Hindlimb muscle (tissue), 1 donor: ENCODE measurements at regions not wholly inside any gene's neighbourhood (a gene's known extent, or its start where the extent isn't known, plus 50 kb on each side); places are given as distances from the start of the nearest gene placed in this dataset.
A peak's percentile ranks its signal among the peaks of the same experiment; 100 is the strongest.

Experiments used
- DNase-seq: peaks from one replicate; pipeline ENCODE4 v3.0.0-alpha.2; 2013

DNA sequence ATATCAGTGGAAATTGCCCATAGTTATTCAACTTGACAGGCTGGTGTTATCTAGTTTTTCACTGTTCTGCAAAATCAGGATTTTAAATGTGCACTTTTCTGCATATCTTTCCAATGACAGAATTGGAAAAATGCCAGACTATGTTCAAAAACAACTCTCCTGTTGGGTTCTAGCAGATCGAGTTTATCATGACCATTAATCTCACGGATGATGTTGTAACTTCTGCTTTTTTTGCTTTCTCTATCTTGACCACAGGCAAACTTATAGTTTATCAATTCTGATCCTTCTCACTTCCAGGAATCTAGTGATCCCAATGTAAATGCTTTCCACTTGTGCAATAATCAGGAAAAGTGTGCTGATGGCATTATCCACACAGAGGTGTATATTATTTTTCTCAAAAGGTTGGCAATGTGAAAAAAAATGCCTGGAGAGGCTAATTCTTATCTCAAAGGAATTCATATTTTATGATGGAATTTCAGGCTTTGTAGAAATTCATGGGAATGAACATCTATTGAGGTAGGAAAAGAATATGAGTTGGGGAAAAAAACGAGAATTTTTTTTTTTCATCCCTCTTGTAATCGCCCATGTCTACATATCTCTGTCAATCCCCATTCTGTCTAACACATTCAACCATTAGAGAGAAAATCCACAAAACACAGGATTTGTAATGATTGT is 73.6 kb upstream of the DAB2 start:
- no peak for DNase-seq

DNA sequence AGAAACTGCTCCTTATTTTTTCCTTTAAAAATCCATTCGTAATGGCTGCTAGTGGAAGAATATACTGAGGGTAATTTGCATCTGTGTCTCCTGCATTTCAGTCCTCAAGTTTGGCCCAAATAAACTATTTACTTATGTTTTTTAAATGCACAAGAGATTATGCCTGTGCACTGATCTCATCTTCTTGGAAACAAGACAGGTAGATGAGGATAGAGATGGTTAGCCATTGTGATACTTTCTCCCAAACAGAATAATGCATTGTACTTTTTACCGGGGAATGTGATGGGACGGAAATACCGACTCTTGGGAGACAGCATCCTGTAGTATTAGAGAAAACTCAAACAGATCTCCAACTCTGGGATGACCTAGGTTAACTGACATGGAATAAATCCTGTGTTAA is 72.5 kb upstream of the DAB2 start:
- DNase-seq: no peak

DNA sequence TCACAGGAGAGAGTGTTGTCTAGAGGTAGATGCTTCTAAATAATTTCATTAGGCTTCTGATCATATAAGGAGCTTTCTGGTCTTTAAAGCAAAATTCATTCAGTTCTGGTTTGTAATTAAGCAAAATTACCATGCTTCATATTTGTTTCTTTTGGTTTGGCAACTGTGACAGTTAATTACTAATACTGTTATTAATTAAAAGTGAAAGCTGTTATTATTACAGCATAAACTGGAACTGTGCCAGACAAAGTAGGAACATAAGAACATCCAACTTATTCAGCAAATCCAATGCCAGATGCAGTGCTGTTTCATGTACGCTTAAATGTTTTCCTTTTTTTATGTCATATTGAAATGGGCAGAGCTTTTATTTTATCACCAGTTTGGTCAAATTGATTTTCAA is 70.4 kb upstream of the DAB2 start:
- no peak for DNase-seq

DNA sequence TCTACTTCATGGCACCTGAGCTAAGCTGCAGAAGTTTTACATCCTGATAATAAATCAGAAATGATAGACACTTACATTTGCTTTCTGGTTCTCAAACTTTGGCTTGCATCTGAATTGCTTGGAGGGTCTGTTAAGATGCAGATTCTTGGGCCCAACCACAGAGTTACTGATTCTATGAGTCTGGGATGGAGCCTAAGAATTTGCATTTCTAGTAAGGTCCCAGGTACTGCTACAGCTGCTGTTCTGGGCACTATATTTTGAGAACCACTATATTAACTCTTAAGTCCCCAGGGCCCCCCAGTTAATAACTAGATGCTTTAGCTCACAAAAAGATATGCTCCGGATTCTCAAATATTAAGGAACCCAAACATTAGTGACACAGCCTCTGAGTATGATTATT is 69.8 kb upstream of the DAB2 start:
- DNase-seq: no peak

DNA sequence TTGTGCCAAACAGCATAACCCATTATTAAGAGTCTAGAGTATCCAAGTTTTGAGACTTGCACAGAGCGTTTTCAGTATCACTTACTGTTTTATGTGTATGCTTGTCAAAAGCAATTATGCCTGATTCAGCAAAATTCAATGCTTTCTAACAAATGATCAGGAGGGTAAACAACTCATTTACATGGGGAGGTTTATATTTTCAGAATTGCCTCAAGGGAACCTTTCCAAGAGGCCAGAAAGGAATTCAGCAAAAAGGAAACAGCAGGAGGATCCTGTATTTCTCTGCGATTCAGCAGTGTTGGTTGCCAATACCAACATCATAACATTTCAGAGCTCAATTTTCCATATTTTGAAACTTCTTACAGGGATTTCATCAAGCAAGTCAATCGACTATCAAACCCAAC is 69.3 kb upstream of the DAB2 start:
- peak; percentile 68 for DNase-seq

DNA sequence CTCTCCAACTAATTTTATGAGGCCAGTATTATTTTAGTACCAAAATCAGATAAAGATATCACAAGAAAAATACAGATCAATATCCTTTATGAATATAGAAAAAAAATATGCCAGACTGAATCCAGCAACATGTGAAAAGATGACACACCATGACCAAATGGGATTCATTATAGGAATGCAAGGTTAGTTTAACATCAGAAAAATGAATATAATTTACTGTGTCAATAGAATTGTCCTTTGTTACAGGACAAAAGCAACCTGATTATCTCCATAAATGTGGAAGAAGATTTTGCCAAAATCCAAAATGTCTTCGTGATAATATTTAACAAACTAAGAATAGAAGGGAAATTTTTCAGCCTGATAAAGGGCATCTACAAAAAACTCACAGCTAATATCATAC is 66.4 kb upstream of the DAB2 start:
- DNase-seq: no peak

DNA sequence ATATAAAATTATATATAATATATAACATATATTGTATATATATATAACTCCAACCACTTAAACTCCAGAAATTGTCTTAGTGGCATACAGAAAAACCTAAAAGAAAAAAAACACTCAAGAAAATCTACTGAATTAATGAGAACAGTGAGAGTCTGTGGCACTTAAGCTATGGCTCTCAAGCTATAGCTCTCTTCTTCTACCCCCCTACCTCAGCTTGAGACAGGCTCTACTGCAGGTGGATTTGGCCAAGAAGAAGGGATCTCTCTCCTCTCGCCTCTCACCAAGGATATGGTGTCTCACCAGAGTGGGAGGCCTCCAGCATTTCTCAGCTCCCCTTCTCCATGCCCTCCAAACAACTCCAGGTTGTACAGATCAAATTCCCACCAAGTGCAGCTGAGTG is 64.5 kb upstream of the DAB2 start:
- DNase-seq: no peak

DNA sequence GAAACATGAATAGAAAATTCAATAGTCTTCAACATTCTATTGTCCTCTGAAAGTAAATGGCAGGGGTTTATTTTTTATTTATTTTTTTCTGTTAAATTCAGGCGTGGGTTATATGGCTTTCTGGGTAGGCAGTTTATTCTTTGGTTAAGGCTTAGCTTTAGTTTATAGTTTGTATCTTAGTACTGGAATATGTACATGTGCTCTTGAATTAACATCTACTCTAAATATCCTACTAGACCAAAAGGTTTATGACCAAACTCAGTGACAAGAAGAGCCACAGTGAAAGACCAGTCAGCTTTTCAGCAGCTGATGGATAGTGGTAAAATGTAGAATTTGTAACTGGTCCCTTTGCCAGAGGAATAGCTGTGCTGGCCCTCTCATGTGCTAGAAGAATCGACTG is 62.0 kb upstream of the DAB2 start:
- DNase-seq: no peak

DNA sequence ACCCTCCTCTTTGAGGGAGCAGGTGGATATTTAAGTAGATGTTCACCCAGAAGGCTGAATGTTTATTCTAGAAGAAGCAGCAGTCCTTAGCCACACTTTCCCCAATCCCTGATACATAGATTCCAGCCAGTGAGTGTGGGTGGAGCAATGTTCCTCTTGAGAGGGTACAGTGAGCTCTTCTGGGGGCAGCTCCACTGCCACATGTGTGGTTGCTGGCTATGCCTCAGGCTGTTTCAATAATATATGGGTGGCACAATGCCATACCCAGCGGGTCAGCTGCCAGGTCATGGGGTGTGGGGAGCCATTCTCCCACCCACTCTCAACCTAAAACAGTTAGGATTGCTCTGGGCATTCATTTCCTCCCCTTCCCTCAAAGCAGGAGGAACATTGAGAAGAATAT is 61.6 kb upstream of the DAB2 start:
- no peak for DNase-seq

DNA sequence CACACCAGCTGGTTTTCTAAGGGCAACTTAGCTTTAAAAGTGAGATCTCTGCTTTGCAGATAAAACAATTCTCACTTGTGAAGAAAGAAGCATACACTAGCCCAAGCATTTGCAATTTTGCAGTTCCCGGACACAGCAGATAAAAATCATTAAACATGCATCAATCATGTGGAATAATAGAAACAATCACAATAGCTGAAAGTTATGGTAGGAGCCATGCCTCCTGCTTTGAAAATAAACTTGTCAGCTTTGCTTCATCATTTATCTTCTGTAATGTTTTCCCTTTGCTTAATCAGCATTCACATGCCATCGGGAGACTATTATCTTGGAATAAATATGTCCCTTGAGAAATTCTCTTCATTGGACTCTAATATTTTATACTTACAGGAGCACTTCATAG is 60.3 kb upstream of the DAB2 start:
- no peak for DNase-seq

DNA sequence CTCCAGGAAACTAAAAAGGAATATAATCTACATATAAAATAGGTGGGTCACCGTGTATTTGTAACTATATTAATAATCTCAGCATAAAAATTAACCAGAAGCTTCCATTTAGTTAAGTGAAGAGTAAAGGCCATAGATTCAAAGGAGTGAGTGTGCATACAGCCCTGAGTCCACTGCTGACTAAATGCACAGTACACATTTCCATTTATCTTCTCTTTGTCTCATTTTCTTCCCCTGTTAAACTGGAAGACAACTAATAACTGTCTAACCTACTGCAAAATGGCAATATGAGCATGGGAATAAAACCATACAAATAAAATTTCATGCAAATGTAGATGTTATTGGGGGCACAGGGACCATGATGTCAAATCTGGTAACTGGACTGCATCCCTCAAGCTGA is 59.9 kb upstream of the DAB2 start:
- DNase-seq: no peak

DNA sequence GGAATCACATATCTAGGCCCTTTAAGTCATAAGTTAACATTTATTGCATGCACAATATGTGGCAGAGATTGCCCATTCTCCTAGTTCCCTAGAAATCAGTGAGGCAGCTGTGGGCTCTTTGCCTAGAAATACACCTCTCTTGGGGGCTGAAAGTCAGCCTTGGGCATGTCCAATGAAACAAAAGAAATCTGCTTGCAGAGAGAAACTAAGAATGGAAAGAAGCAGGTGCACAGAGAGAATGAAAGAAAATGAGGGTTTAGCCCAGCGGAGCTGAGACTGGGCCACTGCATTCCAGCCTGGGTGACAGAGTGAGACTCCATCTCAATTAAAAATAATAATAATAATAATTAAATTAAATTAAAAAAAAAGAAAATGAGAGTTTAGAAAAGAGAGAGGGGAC is 57.3 kb upstream of the DAB2 start:
- no peak for DNase-seq

DNA sequence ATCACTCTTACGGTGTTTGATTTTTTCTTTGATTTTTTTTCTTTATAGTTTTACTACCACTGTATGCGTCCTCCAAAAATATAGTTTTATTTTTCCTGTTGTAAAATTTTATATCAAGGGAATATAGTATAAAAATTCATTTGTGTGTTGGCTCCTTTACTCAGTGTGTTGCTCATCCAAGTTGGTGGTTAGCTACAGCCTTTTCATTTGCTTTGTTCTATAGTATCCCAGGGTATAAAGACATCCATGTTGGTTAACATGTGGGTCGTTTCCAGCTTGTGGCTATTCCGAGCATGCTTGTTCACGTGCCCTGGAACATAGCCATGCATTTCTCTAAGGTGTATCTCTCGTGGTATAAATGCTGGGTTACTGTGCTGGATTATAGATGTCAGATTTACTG is 54.8 kb upstream of the DAB2 start:
- DNase-seq: no peak

DNA sequence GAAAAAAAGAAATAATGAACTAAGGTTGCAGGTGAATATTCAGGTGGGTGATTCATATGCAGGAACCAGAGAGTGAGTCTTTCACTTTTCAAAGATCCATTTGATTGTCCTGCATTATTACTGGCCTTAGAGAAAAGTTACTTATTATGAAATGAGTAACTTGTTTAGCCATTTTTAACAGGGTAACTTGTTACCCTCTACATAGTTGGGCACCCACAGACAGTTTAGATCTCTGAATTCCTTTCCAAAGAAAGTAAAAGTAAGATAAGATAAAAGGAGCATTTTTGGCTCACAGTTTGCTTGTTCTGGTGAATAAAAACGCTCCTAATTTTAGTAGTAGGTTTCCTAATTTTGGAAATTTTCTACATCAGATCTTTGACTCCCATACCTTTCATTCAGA is 54.1 kb upstream of the DAB2 start:
- no peak for DNase-seq

DNA sequence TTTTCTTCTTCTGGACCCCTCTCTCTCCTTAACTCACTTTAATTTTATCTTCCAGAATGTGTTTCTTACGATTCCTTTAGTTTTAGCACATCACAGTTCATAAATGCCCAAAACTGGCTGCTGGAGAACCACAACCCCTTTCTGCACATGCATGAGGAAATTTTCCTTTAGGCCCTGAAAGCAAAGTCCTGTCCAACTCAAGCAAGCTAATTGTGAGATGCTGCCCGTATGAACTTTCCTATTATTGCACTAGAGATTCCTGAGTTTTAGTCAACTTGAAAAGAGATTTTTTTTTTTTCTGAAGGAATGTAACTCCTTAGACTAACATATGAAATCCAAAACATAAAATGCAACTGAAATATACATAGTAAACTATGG is 52.1 kb upstream of the DAB2 start:
- no peak for DNase-seq

DNA sequence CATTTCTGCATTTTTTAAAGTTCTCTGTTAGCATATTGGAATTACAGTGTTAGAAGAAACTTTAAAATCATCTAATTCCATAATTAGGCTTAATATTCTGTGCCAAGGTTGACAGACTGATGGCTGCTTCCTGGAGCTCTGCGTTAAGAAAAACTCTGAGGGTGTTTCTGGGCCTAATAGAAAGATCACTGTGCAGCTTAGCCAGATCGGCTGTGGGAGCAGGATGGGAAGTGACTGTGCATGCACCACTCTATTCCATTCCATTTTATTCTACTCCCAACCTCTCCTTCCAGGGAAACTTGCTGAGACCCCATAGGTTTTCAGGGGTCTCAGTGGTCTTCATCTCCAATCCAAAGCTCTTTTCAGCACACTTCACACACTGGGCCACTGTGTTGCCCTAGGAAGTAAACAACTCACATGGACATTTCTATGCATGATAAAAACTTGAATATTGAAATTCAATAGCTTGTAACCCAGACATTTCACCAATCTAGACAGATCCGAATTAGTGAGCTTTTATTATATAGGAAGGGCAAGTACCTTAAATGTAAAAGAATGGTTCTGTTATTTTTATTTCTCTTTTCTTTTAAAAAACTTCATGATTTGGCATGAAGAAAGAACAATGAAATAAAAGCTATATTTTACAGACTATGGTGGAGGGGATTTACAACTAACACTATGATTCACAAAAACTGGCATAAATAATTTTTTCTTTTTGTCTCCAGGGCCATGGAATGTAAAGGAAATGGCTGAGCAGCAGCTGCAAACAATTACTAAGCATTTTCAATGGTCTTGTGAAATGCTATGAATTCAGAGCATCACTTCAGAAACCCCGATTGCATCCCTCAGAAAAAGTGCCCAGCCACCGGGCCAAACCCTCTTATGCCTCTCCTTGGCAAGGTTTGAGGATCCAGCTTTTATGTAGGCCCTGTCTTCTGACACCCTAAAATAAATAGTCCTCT is 51.4 kb upstream of the DAB2 start:
- DNase-seq: no peak

DNA sequence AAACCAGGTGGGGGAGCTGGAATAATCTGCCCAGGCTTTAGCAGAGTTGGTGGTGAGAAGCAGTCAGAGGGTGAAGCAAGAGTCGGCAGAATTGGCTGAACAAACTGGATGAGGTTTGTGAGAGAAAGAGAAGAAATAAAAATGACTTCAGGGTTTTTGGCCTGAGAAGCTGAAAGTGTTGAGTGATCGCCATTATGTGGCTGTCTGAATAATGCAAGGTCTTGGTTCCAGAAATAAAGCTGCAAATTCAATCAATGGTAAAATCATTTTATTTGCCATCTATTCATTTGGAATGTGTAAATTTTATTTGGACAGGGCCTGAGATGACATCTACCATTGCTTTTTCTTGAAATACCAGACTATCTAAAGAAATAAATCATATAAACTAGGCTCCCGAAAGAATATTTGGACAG is 50.4 kb upstream of the DAB2 start:
- peak; percentile 56 for DNase-seq
